SK-N-MC (cell line): ENCODE measurements at regions not wholly inside any gene's neighbourhood (a gene's known extent, or its start where the extent isn't known, plus 50 kb on each side); places are given as distances from the start of the nearest gene placed in this dataset.

Source experiments
- EZH2 ChIP-seq: fragments of 200-600 bp; sonication (generic); IDR thresholded peaks from one replicate; pipeline ENCODE4 v1.6.1; 2017; ENCODE audit warnings: antibody characterized with exemption
- FOXP2 ChIP-seq: optimal IDR thresholded peaks from 2 replicates; pipeline ENCODE3; 2011; ENCODE audit warnings: mild to moderate bottlenecking, moderate library complexity; ENCODE audit not compliant: insufficient read depth; ENCODE audit errors: extremely low read length, control extremely low read depth
- POLR2AphosphoS5 ChIP-seq: IDR thresholded peaks from 2 replicates; pipeline ENCODE4 v1.6.1; 2012; ENCODE audit warnings: mild to moderate bottlenecking, low read depth, low read length, borderline replicate concordance

- TF ChIP-seq EZH2 (no peak), POLR2AphosphoS5 (no peak), FOXP2 (no peak)
Measured at GRCh38 chr6:1201547-1202200, 110.2 kb upstream of the FOXQ1 start.
